ENCODE measurements at regions not wholly inside any gene's neighbourhood (a gene's known extent, or its start where the extent isn't known, plus 50 kb on each side); places are given as distances from the start of the nearest gene placed in this dataset.

DNA sequence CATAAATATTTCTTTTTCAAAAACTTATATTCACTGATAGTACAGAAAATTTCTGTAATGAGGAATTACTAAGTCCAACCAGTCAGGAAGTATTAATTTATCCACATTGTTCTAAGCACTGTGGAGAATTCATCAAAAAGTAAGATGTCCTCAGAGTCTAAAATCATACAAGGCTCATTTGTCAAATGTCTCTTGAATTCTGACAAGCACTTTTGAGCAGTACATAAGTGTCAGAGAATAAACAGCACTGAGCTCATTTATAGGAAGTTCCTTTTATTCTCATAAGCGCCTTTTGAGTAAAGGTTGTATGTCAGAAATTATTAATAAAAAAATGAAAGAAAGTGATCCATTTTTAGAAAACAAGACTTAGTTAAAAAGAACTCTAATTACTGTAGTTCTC, 523.2 kb upstream of the EPHA5 start:
- no peak for TF ChIP-seq CTCF (IDR thresholded peaks at IDR 0.05; ENCODE audit: low read depth, low read length, poor library complexity, severe bottlenecking)
- no peak for TF ChIP-seq EZH2phosphoT487 (IDR thresholded peaks at IDR 0.05; ENCODE audit: borderline replicate concordance, low read length)
